Hematopoietic multipotent progenitor cell treated with erythropoietin and hydrocortisone succinate and interleukin-3 and kit ligand, for 17 days (in vitro differentiated cells): ENCODE measurements at regions not wholly inside any gene's neighbourhood (a gene's known extent, or its start where the extent isn't known, plus 50 kb on each side); places are given as distances from the start of the nearest gene placed in this dataset.
A peak's percentile ranks its signal among the peaks of the same experiment; 100 is the strongest.
"Not testable (repeated sequence)": the region's sequence is repeated elsewhere in the genome, so short reads cannot be mapped to it uniquely, and the experiment has no call there.

Experiments used
- DNase-seq: peaks from one replicate; pipeline ENCODE4 v3.0.0-alpha.2; 2015; ENCODE audit warnings: low spot score

DNA sequence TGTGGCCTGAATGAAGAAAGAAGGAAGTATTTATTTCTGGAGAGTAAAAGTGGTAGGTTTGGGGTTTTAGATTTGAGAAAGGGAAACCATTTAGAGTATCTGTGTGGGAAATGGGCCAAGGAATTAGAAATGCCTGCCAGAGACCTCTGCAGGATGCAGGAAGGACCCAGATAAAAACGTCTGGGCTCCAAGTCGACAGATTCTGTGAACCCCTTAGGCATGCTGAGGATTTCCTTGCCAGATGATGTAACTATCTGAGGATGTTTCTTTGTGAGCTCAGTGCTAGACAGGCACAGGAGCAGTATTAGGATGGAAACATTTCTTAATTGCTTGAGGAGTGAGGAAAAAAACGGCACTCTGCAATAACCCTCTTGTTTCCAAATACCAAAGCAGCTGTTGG is 251.8 kb upstream of the DMRT1 start:
- no peak for DNase-seq

DNA sequence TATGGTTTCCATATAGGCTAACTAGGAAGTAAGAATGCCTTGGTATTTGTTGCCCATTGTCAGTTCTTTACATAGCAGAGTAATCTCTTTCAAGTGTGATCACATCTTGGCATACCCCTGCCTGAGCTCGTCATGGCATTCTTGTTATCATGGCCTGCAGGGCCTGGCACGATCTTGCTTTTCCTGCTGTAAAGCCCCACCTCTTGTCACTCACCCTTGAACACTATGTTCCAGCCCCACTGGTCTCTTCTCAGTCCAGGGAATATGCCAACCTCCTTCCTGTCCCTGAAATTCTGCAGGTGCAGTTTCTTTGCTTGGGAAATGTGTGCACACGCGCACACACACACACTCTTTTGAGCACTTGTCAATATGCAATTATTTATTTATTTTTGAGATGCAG is 250.2 kb upstream of the DMRT1 start:
- DNase-seq = no peak

DNA sequence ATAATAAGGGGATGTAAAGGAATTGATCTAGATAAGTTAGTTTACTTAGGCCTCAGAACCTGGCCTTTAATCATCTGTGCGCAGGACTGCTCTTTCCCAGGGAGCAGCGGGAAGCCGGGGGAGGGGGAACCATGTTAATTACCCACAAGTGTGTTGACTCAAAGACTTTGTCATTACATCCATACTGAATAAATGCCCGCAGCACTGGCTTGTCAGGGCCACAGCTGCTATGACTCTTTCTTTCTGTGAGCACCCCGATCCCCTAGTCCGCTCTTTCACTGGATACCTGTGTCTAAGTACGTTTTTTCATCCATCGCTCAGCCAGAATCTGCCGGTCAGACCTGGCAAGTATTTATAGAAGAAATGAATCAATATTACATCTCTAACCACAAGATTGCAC is 249.3 kb upstream of the DMRT1 start:
- DNase-seq = no peak

DNA sequence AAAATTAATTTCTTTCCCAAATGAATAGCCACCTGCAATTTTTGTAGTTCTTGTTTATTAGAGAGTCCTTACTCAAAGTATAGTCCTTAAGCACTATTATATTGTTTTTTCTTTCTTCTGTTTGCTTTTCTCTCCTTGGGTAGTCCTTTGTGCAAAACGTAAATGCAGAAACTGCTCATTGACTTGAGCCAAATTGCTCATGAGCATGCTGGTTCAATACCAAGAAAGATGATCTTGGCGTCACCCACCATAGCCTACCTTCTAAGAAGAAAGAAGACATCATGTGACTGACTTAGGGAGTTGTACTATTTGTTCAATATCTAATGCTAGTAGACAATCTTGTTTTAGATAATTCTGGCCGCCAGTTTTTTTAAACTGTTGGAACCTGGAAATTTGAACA is 248.8 kb upstream of the DMRT1 start:
- DNase-seq = no peak

DNA sequence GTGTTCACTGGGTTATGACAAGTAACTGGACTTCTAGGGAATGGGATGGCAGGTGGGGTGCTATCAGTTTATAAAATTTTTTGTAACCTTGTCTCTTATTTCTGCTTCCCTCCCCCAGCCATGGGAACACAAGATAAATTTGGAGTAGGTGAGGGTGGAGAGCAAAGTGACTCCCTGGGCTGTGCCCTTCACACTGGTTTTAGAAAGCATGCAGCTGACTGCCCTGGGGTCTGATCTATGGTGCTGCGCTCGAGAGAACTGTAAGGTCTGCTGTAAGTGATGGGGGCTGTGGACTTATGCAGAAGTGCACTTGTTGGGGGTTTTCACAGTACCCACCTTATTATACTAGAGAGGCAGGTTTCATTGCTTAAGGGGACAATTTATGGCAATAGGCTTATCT is 247.7 kb upstream of the DMRT1 start:
- no peak for DNase-seq

DNA sequence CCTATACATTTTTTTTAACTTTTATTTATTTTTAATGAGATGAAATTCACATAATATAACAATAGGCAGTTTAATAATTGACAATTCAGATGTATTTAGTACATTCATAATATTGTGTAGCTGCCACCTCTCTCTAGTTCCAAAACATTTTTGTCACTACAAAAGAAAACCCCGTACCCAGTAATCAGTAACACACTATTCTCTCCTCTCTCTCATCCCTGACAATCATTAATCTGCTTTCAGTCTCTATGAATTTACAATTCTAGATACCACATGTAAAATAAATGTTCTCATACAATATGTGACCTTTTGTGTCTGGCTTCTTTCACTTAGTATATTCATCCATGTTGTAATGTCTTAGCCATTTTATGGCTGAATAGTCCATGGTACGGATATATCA is 244.8 kb upstream of the DMRT1 start:
- no peak for DNase-seq

DNA sequence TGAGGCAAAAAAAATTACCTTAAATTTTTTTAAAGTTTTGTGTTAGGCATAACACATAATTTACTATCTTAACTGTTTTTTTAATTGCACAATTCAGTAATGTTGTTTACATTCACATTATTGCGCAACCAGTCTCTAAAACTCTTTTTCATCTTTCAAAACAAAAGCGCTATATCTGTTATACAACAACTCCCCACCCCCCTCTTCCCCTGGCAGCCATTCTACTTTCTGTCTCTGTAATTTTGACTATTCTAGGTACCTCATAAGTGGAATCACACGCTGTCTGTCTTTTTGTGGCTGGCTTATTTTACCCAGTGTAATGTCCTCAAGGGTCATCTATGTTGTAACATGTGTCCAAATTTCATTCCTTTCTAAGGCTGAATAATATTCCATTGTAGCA is 241.5 kb upstream of the DMRT1 start:
- DNase-seq = no peak

DNA sequence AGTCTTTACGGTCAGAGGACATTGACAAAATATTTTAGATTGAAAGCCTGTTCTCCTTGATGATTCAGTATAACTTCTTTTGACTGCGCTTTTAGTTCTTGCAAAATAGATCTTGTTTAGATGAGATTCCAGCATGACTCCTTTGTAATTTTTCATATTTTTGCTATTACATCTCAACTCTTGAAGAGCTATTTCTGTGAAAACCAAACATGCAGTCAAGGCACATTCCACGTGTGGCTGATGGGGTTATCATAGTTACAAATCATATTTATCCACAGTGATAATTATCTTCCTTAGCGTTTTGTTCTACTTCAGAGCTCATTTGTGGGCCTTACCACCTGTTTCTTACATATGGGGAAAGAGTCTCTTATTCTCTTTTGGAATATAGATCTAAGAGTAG is 238.8 kb upstream of the DMRT1 start:
- no peak for DNase-seq

GRCh38 chr9:603126-603525 is 238.4 kb upstream of the DMRT1 start:
- DNase-seq = no peak

GRCh38 chr9:607417-607816 is 234.1 kb upstream of the DMRT1 start:
- DNase-seq = no peak

GRCh38 chr9:613771-614347 is 227.6 kb upstream of the DMRT1 start:
- peak; percentile 13 for DNase-seq

DNA sequence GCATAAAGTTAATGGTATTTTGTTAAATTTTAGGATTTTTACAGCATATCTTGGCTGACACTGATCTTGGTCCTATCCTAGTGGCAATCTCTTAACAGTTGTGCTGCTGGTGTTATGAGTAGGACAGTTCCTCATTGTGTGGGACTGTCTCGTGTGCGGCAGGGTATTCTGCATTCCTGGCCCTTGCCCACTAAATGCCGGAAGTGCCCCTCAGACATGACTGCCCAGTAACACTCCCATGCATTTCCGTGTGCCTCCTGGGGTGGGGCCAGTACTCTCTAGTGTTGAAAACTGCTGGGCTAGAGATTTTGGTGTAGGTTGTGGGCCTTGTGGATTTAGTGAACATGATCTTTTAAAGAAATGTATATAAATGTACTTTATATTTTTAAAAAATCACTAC is 227.1 kb upstream of the DMRT1 start:
- no peak for DNase-seq

DNA sequence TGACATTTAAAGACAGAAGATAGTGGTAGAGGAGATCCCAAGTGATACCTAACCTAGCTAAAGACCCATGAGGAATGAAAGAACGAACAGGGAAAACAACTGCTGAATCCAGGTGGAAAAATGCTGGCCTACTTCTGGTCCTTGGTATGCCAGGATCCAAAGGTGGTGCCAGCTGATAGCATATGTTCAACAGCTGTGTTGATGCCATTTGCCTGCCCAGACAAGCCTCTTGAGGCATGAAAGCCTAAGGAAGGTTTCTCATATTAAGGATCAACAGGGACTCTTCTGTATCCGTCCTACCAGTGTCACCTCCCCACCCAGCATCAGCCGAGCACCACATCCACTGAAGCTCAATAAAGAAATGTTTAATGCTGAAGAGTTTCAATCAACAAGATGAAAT is 225.7 kb upstream of the DMRT1 start:
- no peak for DNase-seq

DNA sequence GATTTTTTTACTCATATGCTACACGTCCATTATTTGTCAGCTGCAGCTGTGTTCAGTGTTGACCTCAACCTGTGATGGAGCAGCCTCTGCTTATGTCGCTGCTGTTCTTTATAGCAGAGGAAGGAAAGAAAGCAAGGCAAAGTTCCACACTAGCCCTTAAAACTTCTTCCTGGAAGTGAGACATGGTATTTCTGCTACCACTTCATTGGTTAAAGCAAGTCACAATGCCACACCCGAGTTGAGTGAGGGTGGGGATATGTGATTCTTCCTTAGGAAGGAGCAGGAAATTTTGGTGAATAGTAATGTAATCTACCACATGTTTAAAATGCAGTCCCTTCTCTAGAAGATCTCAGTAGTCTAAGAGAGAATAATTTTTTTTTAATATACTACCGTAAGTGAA is 224.8 kb upstream of the DMRT1 start:
- no peak for DNase-seq

DNA sequence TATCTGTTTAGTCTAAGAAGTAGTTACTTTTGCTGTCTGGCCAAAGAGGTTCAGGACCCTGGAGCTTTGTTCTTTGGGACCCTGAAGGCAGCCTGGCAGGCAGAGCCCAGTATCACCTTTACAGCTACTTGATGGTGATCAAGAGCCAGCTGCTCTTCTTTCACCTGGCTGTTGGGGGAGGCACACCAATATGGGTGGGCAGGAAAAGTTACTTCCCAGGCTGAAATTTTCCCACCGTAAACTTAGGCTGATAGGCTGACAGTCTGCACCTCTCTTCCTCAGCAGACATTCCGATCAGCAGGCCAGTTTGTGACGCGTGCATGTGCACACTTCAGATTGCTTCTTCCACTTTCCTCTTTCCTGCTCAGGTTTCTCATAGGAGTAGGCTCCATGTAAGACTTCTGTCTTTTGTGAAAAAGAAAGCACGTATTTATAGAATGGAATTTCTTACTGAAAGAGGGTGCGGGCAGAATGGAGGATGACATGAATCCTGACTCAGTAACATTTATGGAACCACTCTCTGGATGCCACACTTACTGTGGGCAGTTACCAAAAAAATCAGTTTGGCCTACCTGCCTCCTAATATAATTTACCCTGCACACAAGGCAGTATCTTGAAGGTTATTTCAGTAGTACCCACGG is 223.9 kb upstream of the DMRT1 start:
- no peak for DNase-seq

GRCh38 chr9:618478-618877 is 223.0 kb upstream of the DMRT1 start:
- no peak for DNase-seq

GRCh38 chr9:621201-621855 is 220.2 kb upstream of the DMRT1 start:
- no peak for DNase-seq

GRCh38 chr9:624935-625500 is 216.5 kb upstream of the DMRT1 start:
- DNase-seq = no peak

- DNase-seq = no peak
These were observed 215.9 kb upstream of the DMRT1 start for GRCh38 chr9:625613-626012.

GRCh38 chr9:626114-626513 is 215.4 kb upstream of the DMRT1 start:
- not testable (repeated sequence) for DNase-seq

GRCh38 chr9:626596-626995 is 214.9 kb upstream of the DMRT1 start:
- no peak for DNase-seq

DNA sequence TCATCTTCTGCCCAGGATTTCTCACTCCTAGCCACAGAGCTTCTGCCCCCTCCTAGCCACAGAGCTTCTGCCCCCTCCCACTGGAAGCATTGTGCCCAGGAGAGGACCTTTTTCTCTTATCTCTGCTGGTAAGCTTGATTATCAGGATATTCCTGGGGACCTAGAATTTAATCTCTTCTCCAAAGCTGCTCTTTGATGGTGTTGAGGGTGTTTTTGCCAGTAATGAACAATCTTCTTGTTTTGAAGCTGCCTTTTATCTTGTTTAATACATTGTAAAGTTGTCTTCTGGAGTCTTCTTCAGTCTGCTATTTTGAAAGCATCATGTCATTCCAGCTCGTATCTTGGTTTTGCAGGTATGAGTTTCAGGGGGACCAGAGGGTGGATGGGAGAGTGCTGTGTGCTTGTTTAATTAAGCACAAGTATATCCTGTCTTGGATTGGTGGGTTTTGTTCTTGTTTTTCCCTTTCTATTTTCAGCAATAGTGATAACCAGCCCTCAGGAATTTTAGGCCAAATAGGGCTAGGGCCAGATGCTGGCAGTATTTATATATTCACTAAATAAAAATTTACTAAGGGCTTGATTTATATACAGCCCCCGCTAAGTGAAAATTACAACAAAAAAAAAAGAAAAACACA is 214.0 kb upstream of the DMRT1 start:
- DNase-seq = no peak

GRCh38 chr9:629146-629545 is 212.4 kb upstream of the DMRT1 start:
- no peak for DNase-seq
